A549 (cell line): ENCODE measurements at regions not wholly inside any gene's neighbourhood (a gene's known extent, or its start where the extent isn't known, plus 50 kb on each side); places are given as distances from the start of the nearest gene placed in this dataset.

ENCODE experiments used
- ATAC-seq, 2 experiments: fragments of 200-7000 bp in 1 of 2; fragments of >200 bp in 1 of 2; cut with Nextera tagmentation in 1 of 2; cut with Tn5 transposase in 1 of 2; 3 replicates each; pipeline versions ENCODE4 v1.8.0 to v1.9.1; 2018 to 2020; ENCODE audit warnings: mild to moderate bottlenecking in 1 of 2, moderate library complexity in 1 of 2
- CTCF ChIA-PET: fragments of 300-600 bp; sonication (Branson Sonifier 250); formaldehyde crosslinking; extraction: SDS; loops from one replicate; lab custom pipeline; 2021; ENCODE audit warnings: antibody characterized with exemption, inconsistent platforms; lab: Yijun Ruan, JAX
- POLR2A ChIA-PET: fragments of 350-600 bp; formaldehyde crosslinking; extraction: SDS; loops from one replicate; lab custom pipeline; 2021; ENCODE audit warnings: antibody characterized with exemption, inconsistent platforms; lab: Yijun Ruan, JAX
- DNase-seq, 2 experiments: peaks; one replicate each; pipeline versions ENCODE4 v3.0.0 to v3.0.0-alpha.2; 2011 to 2016; ENCODE audit warnings: low read depth in 1 of 2, low spot score in 1 of 2
- FAIRE-seq: peaks from 2 replicates; lab custom pipeline; 2011; peaks lifted over from hg19 to GRCh38; lab: Jason Lieb, UNC
- H3K27ac ChIP-seq, 2 experiments: fragments of >200 bp; sonication (Bioruptor Twin); formaldehyde crosslinking; 3 replicates each; pipeline ENCODE4 v1.5.1; 2016 to 2017
- H3K4me1 ChIP-seq: fragments of >200 bp; sonication (Bioruptor Twin); formaldehyde crosslinking; 3 replicates; pipeline ENCODE4 v1.6.1; 2016
- H3K4me2 ChIP-seq: fragments of >200 bp; sonication (Bioruptor Twin); formaldehyde crosslinking; 3 replicates; pipeline ENCODE4 v1.6.1; 2016
- H3K4me3 ChIP-seq: fragments of >200 bp; sonication (Bioruptor Twin); formaldehyde crosslinking; 3 replicates; pipeline ENCODE4 v1.5.1; 2016
- H3K9me3 ChIP-seq: fragments of >200 bp; sonication (Bioruptor Twin); formaldehyde crosslinking; 3 replicates; pipeline ENCODE4 v1.6.1; 2016
- ATOH8 ChIP-seq: fragments of 250-450 bp; sonication (Bioruptor Pico); IDR thresholded peaks from 2 replicates; pipeline ENCODE4 v1.5.0; 2020; ENCODE audit warnings: low read depth, mild to moderate bottlenecking, moderate library complexity
- BHLHE40 ChIP-seq: IDR thresholded peaks from 2 replicates; pipeline ENCODE4 v1.6.1; 2012; ENCODE audit warnings: low read depth, low read length, inconsistent platforms
- CHD4 ChIP-seq: fragments of 200-600 bp; sonication (generic); IDR thresholded peaks from 2 replicates; pipeline ENCODE4 v1.6.1; 2016; ENCODE audit warnings: antibody characterized with exemption, mild to moderate bottlenecking, borderline replicate concordance
- E2F6 ChIP-seq: IDR thresholded peaks from 2 replicates; pipeline ENCODE4 v1.6.1; 2012; ENCODE audit warnings: low read depth, borderline replicate concordance
- EHMT2 ChIP-seq: fragments of 200-600 bp; sonication (generic); IDR thresholded peaks from 2 replicates; pipeline ENCODE4 v1.6.1; 2016; ENCODE audit warnings: antibody characterized with exemption, low read depth, mild to moderate bottlenecking, moderate library complexity
- FOXS1 ChIP-seq: fragments of 250-450 bp; sonication (Bioruptor Pico); IDR thresholded peaks from 2 replicates; pipeline ENCODE4 v1.5.0; 2020; ENCODE audit warnings: mild to moderate bottlenecking, moderate library complexity
- HMGXB4 ChIP-seq: fragments of 250-450 bp; sonication (Bioruptor Pico); IDR thresholded peaks from 2 replicates; pipeline ENCODE4 v1.5.0; 2021; ENCODE audit warnings: mild to moderate bottlenecking, moderate library complexity, borderline replicate concordance
- HOXB13 ChIP-seq: fragments of 250-450 bp; sonication (Bioruptor Pico); IDR thresholded peaks from 2 replicates; pipeline ENCODE4 v1.5.0; 2020; ENCODE audit warnings: low read depth, mild to moderate bottlenecking, moderate library complexity
- MYC ChIP-seq: IDR thresholded peaks from 2 replicates; pipeline ENCODE4 v1.6.1; 2012; ENCODE audit warnings: mild to moderate bottlenecking, inconsistent platforms, low read length, improper control_type of control experiment, borderline replicate concordance
- NPAS2 ChIP-seq: fragments of 250-450 bp; sonication (Bioruptor Pico); IDR thresholded peaks from 2 replicates; pipeline ENCODE4 v1.8.0; 2022; ENCODE audit warnings: mild to moderate bottlenecking, moderate library complexity, borderline replicate concordance
- PBX3 ChIP-seq: IDR thresholded peaks from 2 replicates; pipeline ENCODE4 v1.6.1; 2012
- RARB ChIP-seq: fragments of 250-450 bp; sonication (Bioruptor Pico); IDR thresholded peaks from 2 replicates; pipeline ENCODE4 v1.8.0; 2021; ENCODE audit warnings: mild to moderate bottlenecking, moderate library complexity
- RCOR1 ChIP-seq: fragments of 150-350 bp; IDR thresholded peaks from 2 replicates; pipeline ENCODE4 v1.6.1; 2014; ENCODE audit warnings: antibody characterized with exemption, low read length, low read depth
- RFX5 ChIP-seq: fragments of 450-650 bp; IDR thresholded peaks from 2 replicates; pipeline ENCODE4 v1.7.1; 2014; ENCODE audit warnings: antibody characterized with exemption, mild to moderate bottlenecking, moderate library complexity
- WGBS: methylation state at CpG from one replicate; pipeline ENCODE4 v1.1.6; 2017; ENCODE audit errors: missing lambda C conversion rate; 5-methylcytosine and 5-hydroxymethylcytosine counted together

- FAIRE-seq = no peak
- Histone ChIP-seq H3K27ac (no peak overlapping the region), H3K9me3 (no peaks in the 10 kb centered on the region), H3K4me3 (no peak overlapping the region), H3K4me2 (no peak overlapping the region), H3K4me1 (no peaks in the 10 kb centered on the region)
- DNase-seq = no peak
- 3% methylated on average over 3 of the region's 3 CpGs for WGBS
- ChIA-PET CTCF (no interaction called here), POLR2A (no interaction called here)
- no peak for TF ChIP-seq MYC
- no peak for TF ChIP-seq ATOH8 (CRISPR knock-in tag)
- TF ChIP-seq NPAS2 (CRISPR knock-in tag) = no peak
- no peak for TF ChIP-seq PBX3
- TF ChIP-seq RARB (CRISPR knock-in tag) = no peak
- TF ChIP-seq HOXB13 (CRISPR knock-in tag) = no peak
- TF ChIP-seq RFX5 = no peak
- no peak for ATAC-seq
These were observed 624.8 kb downstream of the LIG4 start for GRCh38 chr13:107590556-107590955.

- ChIA-PET CTCF (no interaction called here), POLR2A (no interaction called here)
- Histone ChIP-seq H3K27ac (no peak overlapping the region), H3K9me3 (no peaks in the 10 kb centered on the region), H3K4me2 (no peak overlapping the region), H3K4me1 (no peaks in the 10 kb centered on the region), H3K4me3 (no peak overlapping the region)
- ATAC-seq = no peak
- no peak for FAIRE-seq
- no peak for TF ChIP-seq RCOR1
- no peak for TF ChIP-seq EHMT2
- no peak for TF ChIP-seq BHLHE40
- WGBS = 1% methylated on average over 2 of the region's 2 CpGs
- no peak for DNase-seq
These were observed 627.7 kb downstream of the LIG4 start for GRCh38 chr13:107587681-107588080.

- Histone ChIP-seq H3K4me2 (no peak overlapping the region), H3K4me3 (no peak overlapping the region), H3K9me3 (no peaks in the 10 kb centered on the region), H3K4me1 (no peaks in the 10 kb centered on the region), H3K27ac (no peak overlapping the region)
- ChIA-PET POLR2A (no interaction called here), CTCF (no interaction called here)
- TF ChIP-seq CHD4 = no peak
- no peak for TF ChIP-seq HMGXB4 (CRISPR knock-in tag)
- TF ChIP-seq E2F6 = no peak
- TF ChIP-seq FOXS1 (CRISPR knock-in tag) = no peak
- DNase-seq (no peak), FAIRE-seq (no peak), ATAC-seq (no peak)
- 0% methylated on average over 2 of the region's 2 CpGs for WGBS
These were observed 629.1 kb downstream of the LIG4 start for GRCh38 chr13:107586216-107586615.

GRCh38 chr13:107585469-107586180 is 629.7 kb downstream of the LIG4 start:
- Histone ChIP-seq H3K4me3 (no peak overlapping the region), H3K4me2 (no peak overlapping the region), H3K9me3 (no peaks in the 10 kb centered on the region), H3K27ac (no peak overlapping the region), H3K4me1 (no peaks in the 10 kb centered on the region)
- ChIA-PET CTCF (no interaction called here), POLR2A (no interaction called here)
- TF ChIP-seq CHD4 (no peak), HMGXB4 (CRISPR knock-in tag) (no peak)
- DNase-seq (no peak), FAIRE-seq (no peak), ATAC-seq (no peak)
- WGBS = 6% methylated on average over 2 of the region's 2 CpGs
